ENCODE measurements at regions not wholly inside any gene's neighbourhood (a gene's known extent, or its start where the extent isn't known, plus 50 kb on each side); places are given as distances from the start of the nearest gene placed in this dataset.

- Histone ChIP-seq H2AFZ (ENCODE audit: low read depth, low read length, poor library complexity, severe bottlenecking) (no peak overlapping the region), H4K20me1 (ENCODE audit: insufficient read depth) (no peaks in the 10 kb centered on the region), H3K36me3 (ENCODE audit: control insufficient read depth in 1 of 2, insufficient read depth in 2 of 2, low read length in 2 of 2) (no peaks in the 10 kb centered on the region), H3K4me3 (replicated peaks in 1 of 2; ENCODE audit: low read depth in 1 of 2, low read length in 2 of 2) (no peak overlapping the region), H3K4me2 (ENCODE audit: low read length) (no peak overlapping the region), H3K27me3 (ENCODE audit: insufficient read depth, low read length) (no peaks in the 10 kb centered on the region), H3K9ac (ENCODE audit: low read length) (no peak overlapping the region), H3K27ac (ENCODE audit: low read depth, low read length) (no peak overlapping the region), H3K9me2 (ENCODE audit: insufficient read depth) (no peaks in the 10 kb centered on the region), H3K9me3 (ENCODE audit: control insufficient read depth in 1 of 2, insufficient read depth in 1 of 2, low read depth in 1 of 2, low read length in 2 of 2) (no peaks in the 10 kb centered on the region), H3K4me1 (ENCODE audit: control insufficient read depth in 1 of 2, insufficient read depth in 2 of 2, low read length in 2 of 2) (no peaks in the 10 kb centered on the region), H3K79me2 (ENCODE audit: insufficient read depth, low read length) (no peaks in the 10 kb centered on the region)
- DNase-seq (ENCODE audit: low read depth, low spot score) (no peak), ATAC-seq (no peak)
- RAD21 ChIA-PET (ENCODE audit: low non-redundant PET in 1 of 2, low total read pairs in 2 of 2, uncharacterized antibody in 2 of 2, unreplicated experiment in 2 of 2) = no interaction called here
- intact Hi-C loops (cut with micrococcal nuclease) = no loop called here
- POLR2A ChIA-PET = no interaction called here
- BruUV-seq (replicated peaks) = no TSS peak
- CTCF ChIA-PET = no interaction called here
- TF ChIP-seq TCF7L2 (IDR thresholded peaks at IDR 0.05; ENCODE audit: borderline replicate concordance, extremely low read depth, insufficient read depth, insufficient read length) (no peak), ATF3 (IDR thresholded peaks at IDR 0.05) (no peak), ELF1 (IDR thresholded peaks at IDR 0.05; ENCODE audit: borderline replicate concordance, low read depth) (no peak), CBX3 (IDR thresholded peaks at IDR 0.05; ENCODE audit: low read depth) (no peak), EGR1 (IDR thresholded peaks at IDR 0.05; ENCODE audit: low read depth) (no peak), CTCF (IDR thresholded peaks at IDR 0.05 in 2 of 3, conservative IDR thresholded peaks at IDR 0.05 in 1 of 3; ENCODE audit: borderline replicate concordance in 1 of 3, insufficient read depth in 1 of 3, low read depth in 2 of 3, low read length in 2 of 3) (no peak), EZH2phosphoT487 (IDR thresholded peaks at IDR 0.05; ENCODE audit: borderline replicate concordance) (no peak), RAD21 (IDR thresholded peaks at IDR 0.05; ENCODE audit: low read depth) (no peak), EZH2 (IDR thresholded peaks at IDR 0.05) (no peak)
These were observed 175.9 kb downstream of the MCHR2 start for GRCh38 chr6:99818161-99818560.

Data from HCT116 (cell line).